H9 (cell line): ENCODE measurements at regions not wholly inside any gene's neighbourhood (a gene's known extent, or its start where the extent isn't known, plus 50 kb on each side); places are given as distances from the start of the nearest gene placed in this dataset.

ENCODE experiments used
- DNase-seq: peaks from one replicate; pipeline ENCODE4 v3.0.0-alpha.2; 2017
- H2AFZ ChIP-seq: one replicate; pipeline ENCODE4 v1.6.1; 2013; ENCODE audit warnings: mild to moderate bottlenecking, low read length, control low read depth, moderate library complexity
- H2AK5ac ChIP-seq: 2 replicates; pipeline ENCODE4 v1.6.1; 2013; ENCODE audit warnings: low read length, control low read depth, mixed read lengths; ENCODE audit not compliant: insufficient read length
- H2BK120ac ChIP-seq: one replicate; pipeline ENCODE4 v1.6.1; 2013; ENCODE audit warnings: low read depth, mild to moderate bottlenecking, low read length, control low read depth, inconsistent platforms; ENCODE audit not compliant: poor library complexity, severe bottlenecking
- H2BK12ac ChIP-seq: 2 replicates; pipeline ENCODE4 v1.6.1; 2013; ENCODE audit warnings: low read length, control low read depth, mixed read lengths, low read depth; ENCODE audit not compliant: insufficient read length
- H2BK15ac ChIP-seq: 2 replicates; pipeline ENCODE4 v1.6.1; 2013; ENCODE audit warnings: low read depth, low read length, control low read depth
- H2BK20ac ChIP-seq: one replicate; pipeline ENCODE4 v1.6.1; 2013; ENCODE audit warnings: low read depth, mild to moderate bottlenecking, low read length, control low read depth, inconsistent platforms; ENCODE audit not compliant: poor library complexity, severe bottlenecking
- H2BK5ac ChIP-seq: 2 replicates; pipeline ENCODE4 v1.6.1; 2013; ENCODE audit warnings: low read length, control low read depth, mixed read lengths; ENCODE audit not compliant: insufficient read length
- H3K14ac ChIP-seq: 2 replicates; pipeline ENCODE4 v1.6.1; 2013; ENCODE audit warnings: low read length, control low read depth; ENCODE audit not compliant: insufficient read depth
- H3K18ac ChIP-seq: 2 replicates; pipeline ENCODE4 v1.6.1; 2013; ENCODE audit warnings: low read depth, mild to moderate bottlenecking, mixed read lengths, low read length, control low read depth; ENCODE audit not compliant: insufficient read length
- H3K23ac ChIP-seq: 2 replicates; pipeline ENCODE4 v1.6.1; 2013; ENCODE audit warnings: low read length, control low read depth, mixed read lengths, low read depth; ENCODE audit not compliant: insufficient read length
- H3K23me2 ChIP-seq: 2 replicates; pipeline ENCODE4 v1.6.1; 2013; ENCODE audit warnings: low read depth, mild to moderate bottlenecking, mixed read lengths, low read length, control low read depth; ENCODE audit not compliant: insufficient read length, poor library complexity, severe bottlenecking
- H3K27ac ChIP-seq: 2 replicates; pipeline ENCODE4 v1.5.1; 2013; ENCODE audit warnings: low read length, control low read depth, mixed read lengths, low read depth; ENCODE audit not compliant: insufficient read length
- H3K27me3 ChIP-seq: 2 replicates; pipeline ENCODE4 v1.6.1; 2013; ENCODE audit warnings: low read length, control low read depth, inconsistent platforms; ENCODE audit not compliant: insufficient read depth
- H3K4ac ChIP-seq: 2 replicates; pipeline ENCODE4 v1.6.1; 2013; ENCODE audit warnings: low read depth, mild to moderate bottlenecking, control low read depth, inconsistent platforms, low read length, moderate library complexity
- H3K4me1 ChIP-seq: 2 replicates; pipeline ENCODE4 v1.6.1; 2013; ENCODE audit warnings: low read length, control low read depth, inconsistent platforms; ENCODE audit not compliant: insufficient read depth
- H3K4me2 ChIP-seq: 2 replicates; pipeline ENCODE4 v1.6.1; 2013; ENCODE audit warnings: low read length, control low read depth, mixed read lengths; ENCODE audit not compliant: insufficient read length, insufficient read depth
- H3K56ac ChIP-seq: 2 replicates; pipeline ENCODE4 v1.6.1; 2013; ENCODE audit warnings: low read depth, mild to moderate bottlenecking, mixed read lengths, low read length, control low read depth; ENCODE audit not compliant: insufficient read length
- H3K79me1 ChIP-seq: 2 replicates; pipeline ENCODE4 v1.6.1; 2013; ENCODE audit warnings: low read depth, mild to moderate bottlenecking, moderate library complexity, low read length, control low read depth, inconsistent platforms; ENCODE audit not compliant: insufficient read depth, poor library complexity, severe bottlenecking
- H3K79me2 ChIP-seq: 2 replicates; pipeline ENCODE4 v1.6.1; 2013; ENCODE audit warnings: low read length, control low read depth, inconsistent platforms; ENCODE audit not compliant: insufficient read depth
- H3K9ac ChIP-seq: 2 replicates; pipeline ENCODE4 v1.6.1; 2013; ENCODE audit warnings: low read length, control low read depth, mixed read lengths; ENCODE audit not compliant: insufficient read length; ENCODE audit errors: extremely low read depth
- H3K9me3 ChIP-seq: one replicate; pipeline ENCODE4 v1.6.1; 2013; ENCODE audit warnings: low read depth, low read length, inconsistent platforms; ENCODE audit not compliant: control insufficient read depth
- H3T11ph ChIP-seq: one replicate; pipeline ENCODE4 v1.6.1; 2013; ENCODE audit warnings: mild to moderate bottlenecking, low read length, control low read depth, inconsistent platforms
- H4K20me1 ChIP-seq: one replicate; pipeline ENCODE4 v1.6.1; 2013; ENCODE audit not compliant: control insufficient read depth, insufficient read length, insufficient read depth
- H4K5ac ChIP-seq: 2 replicates; pipeline ENCODE4 v1.6.1; 2013; ENCODE audit warnings: low read depth, mild to moderate bottlenecking, mixed read lengths, low read length, control low read depth; ENCODE audit not compliant: insufficient read length
- H4K8ac ChIP-seq: replicated peaks from 2 replicates; pipeline ENCODE4 v1.6.1; 2013; ENCODE audit warnings: low read length, control low read depth, mixed read lengths, low read depth; ENCODE audit not compliant: insufficient read length
- H4K91ac ChIP-seq: 2 replicates; pipeline ENCODE4 v1.6.1; 2013; ENCODE audit warnings: low read depth, mild to moderate bottlenecking, moderate library complexity, mixed read lengths, low read length, control low read depth; ENCODE audit not compliant: insufficient read length
- H3K27ac Mint-ChIP-seq, 3 experiments: 2 replicates in 2 of 3; 3 replicates in 1 of 3; pipeline ENCODE4 v1.8.0; 2020 to 2021; ENCODE audit warnings: mixed read lengths in 3 of 3, mild to moderate bottlenecking in 1 of 3, moderate library complexity in 1 of 3
- H3K27me3 Mint-ChIP-seq: 2 replicates; pipeline ENCODE4 v1.8.0; 2021; ENCODE audit warnings: low read depth, mild to moderate bottlenecking, moderate library complexity, mixed read lengths
- H3K36me3 Mint-ChIP-seq, 3 experiments: 2 replicates in 2 of 3; 3 replicates in 1 of 3; pipeline ENCODE4 v1.8.0; 2020 to 2021; ENCODE audit warnings: low read depth in 3 of 3, mixed read lengths in 3 of 3; ENCODE audit not compliant: insufficient read depth in 1 of 3
- H3K4me1 Mint-ChIP-seq, 2 experiments: 2 replicates each; pipeline ENCODE4 v1.8.0; 2020; ENCODE audit warnings: mixed read lengths in 2 of 2
- H3K4me3 Mint-ChIP-seq, 2 experiments: 2 replicates in 1 of 2; 3 replicates in 1 of 2; pipeline ENCODE4 v1.8.0; 2020 to 2021; ENCODE audit warnings: mild to moderate bottlenecking in 2 of 2, mixed read lengths in 2 of 2, moderate library complexity in 1 of 2
- H3K9me3 Mint-ChIP-seq, 2 experiments: 2 replicates in 1 of 2; 3 replicates in 1 of 2; pipeline ENCODE4 v1.8.0; 2020; ENCODE audit warnings: mild to moderate bottlenecking in 2 of 2, mixed read lengths in 2 of 2, moderate library complexity in 1 of 2
- CTCF ChIP-seq: fragments of 200-600 bp; sonication (generic); conservative IDR thresholded peaks from 3 replicates; pipeline ENCODE4 v1.8.0; 2021; ENCODE audit warnings: antibody characterized with exemption, mild to moderate bottlenecking
- WGBS: extraction: QIAGEN DNeasy Blood & Tissue Kit; methylation state at CpG from one replicate; pipeline ENCODE4 v1.1.7; 2013; ENCODE audit warnings: missing lambda C conversion rate, low lambda C conversion rate, mixed read lengths; ENCODE audit not compliant: insufficient read length; ENCODE audit errors: extremely low coverage; 5-methylcytosine and 5-hydroxymethylcytosine counted together

GRCh38 chr6:3944246-3944645 lies 95.1 kb downstream of the FAM50B start:
- H3K9me3 ChIP-seq, result no peaks in the 10 kb centered on the region
- no peak overlapping the region for H3K9ac ChIP-seq
- H4K91ac ChIP-seq, result no peak overlapping the region
- no peak for TF ChIP-seq CTCF
- H3K4me1 ChIP-seq, result no peaks in the 10 kb centered on the region
- no peak overlapping the region for H2BK20ac ChIP-seq
- Mint-ChIP-seq H3K36me3 (no peaks in the 10 kb centered on the region), H3K27me3 (peaks cover 6% of the 10 kb centered on the region), H3K9me3 (no peaks in the 10 kb centered on the region), H3K4me3 (no peak overlapping the region), H3K4me1 (peaks cover 18 to 27% of the 10 kb centered on the region in 2 experiments), H3K27ac (no peak overlapping the region)
- H2BK12ac ChIP-seq, result no peak overlapping the region
- H2BK5ac ChIP-seq, result no peak overlapping the region
- no peak overlapping the region for H3K23ac ChIP-seq
- no peak overlapping the region for H2AFZ ChIP-seq
- H3K18ac ChIP-seq, result no peak overlapping the region
- no peak overlapping the region for H2AK5ac ChIP-seq
- H3K4ac ChIP-seq, result no peak overlapping the region
- no peaks in the 10 kb centered on the region for H4K20me1 ChIP-seq
- no peaks in the 10 kb centered on the region for H3K27me3 ChIP-seq
- no peaks in the 10 kb centered on the region for H3K79me1 ChIP-seq
- no peak overlapping the region for H4K5ac ChIP-seq
- no peak overlapping the region for H3K27ac ChIP-seq
- no peaks in the 10 kb centered on the region for H3K79me2 ChIP-seq
- H3K23me2 ChIP-seq, result no peaks in the 10 kb centered on the region
- H3K56ac ChIP-seq, result no peak overlapping the region
- H2BK120ac ChIP-seq, result no peak overlapping the region
- H3K14ac ChIP-seq, result no peak overlapping the region
- no peak overlapping the region for H3K4me2 ChIP-seq
- no peak overlapping the region for H3T11ph ChIP-seq
- no CpG with 5 or more reads among the region's 5 CpGs for WGBS
- H4K8ac ChIP-seq, result no peak overlapping the region
- no peak for DNase-seq
- no peak overlapping the region for H2BK15ac ChIP-seq
